ENCODE measurements at regions not wholly inside any gene's neighbourhood (a gene's known extent, or its start where the extent isn't known, plus 50 kb on each side); places are given as distances from the start of the nearest gene placed in this dataset.

- Histone ChIP-seq H3K4me2 (no peak overlapping the region), H3K27me3 (ENCODE audit: insufficient read depth, low read depth) (no peaks in the 10 kb centered on the region), H3K27ac (no peak overlapping the region), H3K9ac (no peak overlapping the region), H3K36me3 (ENCODE audit: insufficient read depth) (no peaks in the 10 kb centered on the region), H3K4me3 (IDR thresholded peaks at IDR 0.05; ENCODE audit: insufficient read depth, low read depth, low read length) (no peak overlapping the region), H2AFZ (ENCODE audit: low read depth) (no peak overlapping the region), H4K20me1 (ENCODE audit: insufficient read depth) (no peaks in the 10 kb centered on the region), H3K79me2 (ENCODE audit: insufficient read depth, low read depth) (no peaks in the 10 kb centered on the region), H3K4me1 (ENCODE audit: low read depth, poor library complexity, severe bottlenecking) (no peaks in the 10 kb centered on the region)
- TF ChIP-seq CTCF (conservative IDR thresholded peaks at IDR 0.05; ENCODE audit: low read depth, low read length) = no peak
Observed at GRCh38 chr6:77105091-77105490, 358.2 kb downstream of the HTR1B start.

- Histone ChIP-seq H3K79me2 (ENCODE audit: insufficient read depth, low read depth) (no peaks in the 10 kb centered on the region), H3K27me3 (ENCODE audit: insufficient read depth, low read depth) (no peaks in the 10 kb centered on the region), H3K4me2 (no peak overlapping the region)
Observed at GRCh38 chr6:77097940-77098339, 365.4 kb downstream of the HTR1B start.

GRCh38 chr6:77095936-77096627 is 367.2 kb downstream of the HTR1B start:
- Histone ChIP-seq H3K79me2 (ENCODE audit: insufficient read depth, low read depth) (no peaks in the 10 kb centered on the region), H3K9ac (no peak overlapping the region), H3K4me3 (IDR thresholded peaks at IDR 0.05; ENCODE audit: insufficient read depth, low read depth, low read length) (no peak overlapping the region), H3K4me1 (ENCODE audit: low read depth, poor library complexity, severe bottlenecking) (no peaks in the 10 kb centered on the region), H3K27me3 (ENCODE audit: insufficient read depth, low read depth) (no peaks in the 10 kb centered on the region), H3K27ac (no peak overlapping the region), H3K36me3 (ENCODE audit: insufficient read depth) (no peaks in the 10 kb centered on the region), H2AFZ (ENCODE audit: low read depth) (no peak overlapping the region), H3K4me2 (no peak overlapping the region), H4K20me1 (ENCODE audit: insufficient read depth) (no peaks in the 10 kb centered on the region)
- TF ChIP-seq CTCF (conservative IDR thresholded peaks at IDR 0.05; ENCODE audit: low read depth, low read length) = no peak

More at GRCh38 chr6:77097940-77098339, 365.4 kb downstream of the HTR1B start:
- H3K4me3 ChIP-seq (IDR thresholded peaks at IDR 0.05; ENCODE audit: insufficient read depth, low read depth, low read length) = no peak overlapping the region
- no peak overlapping the region for H3K9ac ChIP-seq
- H2AFZ ChIP-seq (ENCODE audit: low read depth) = no peak overlapping the region
- no peak for TF ChIP-seq CTCF (conservative IDR thresholded peaks at IDR 0.05; ENCODE audit: low read depth, low read length)
- H3K36me3 ChIP-seq (ENCODE audit: insufficient read depth) = no peaks in the 10 kb centered on the region
- H4K20me1 ChIP-seq (ENCODE audit: insufficient read depth) = no peaks in the 10 kb centered on the region
- H3K4me1 ChIP-seq (ENCODE audit: low read depth, poor library complexity, severe bottlenecking) = no peaks in the 10 kb centered on the region
- no peak overlapping the region for H3K27ac ChIP-seq

- no peaks in the 10 kb centered on the region for H3K4me1 ChIP-seq (ENCODE audit: low read depth, poor library complexity, severe bottlenecking)
- H3K4me3 ChIP-seq (IDR thresholded peaks at IDR 0.05; ENCODE audit: insufficient read depth, low read depth, low read length) = no peak overlapping the region
- no peak overlapping the region for H3K9ac ChIP-seq
- no peak overlapping the region for H2AFZ ChIP-seq (ENCODE audit: low read depth)
- no peaks in the 10 kb centered on the region for H4K20me1 ChIP-seq (ENCODE audit: insufficient read depth)
- no peak overlapping the region for H3K27ac ChIP-seq
- H3K27me3 ChIP-seq (ENCODE audit: insufficient read depth, low read depth) = no peaks in the 10 kb centered on the region
- TF ChIP-seq CTCF (conservative IDR thresholded peaks at IDR 0.05; ENCODE audit: low read depth, low read length) = no peak
- H3K4me2 ChIP-seq = no peak overlapping the region
- H3K79me2 ChIP-seq (ENCODE audit: insufficient read depth, low read depth) = no peaks in the 10 kb centered on the region
- H3K36me3 ChIP-seq (ENCODE audit: insufficient read depth) = no peaks in the 10 kb centered on the region
Observed at GRCh38 chr6:77094821-77095220, 368.5 kb downstream of the HTR1B start.
